ENCODE measurements at regions not wholly inside any gene's neighbourhood (a gene's known extent, or its start where the extent isn't known, plus 50 kb on each side); places are given as distances from the start of the nearest gene placed in this dataset.
"Not testable (repeated sequence)": the region's sequence is repeated elsewhere in the genome, so short reads cannot be mapped to it uniquely, and the experiment has no call there.

DNA sequence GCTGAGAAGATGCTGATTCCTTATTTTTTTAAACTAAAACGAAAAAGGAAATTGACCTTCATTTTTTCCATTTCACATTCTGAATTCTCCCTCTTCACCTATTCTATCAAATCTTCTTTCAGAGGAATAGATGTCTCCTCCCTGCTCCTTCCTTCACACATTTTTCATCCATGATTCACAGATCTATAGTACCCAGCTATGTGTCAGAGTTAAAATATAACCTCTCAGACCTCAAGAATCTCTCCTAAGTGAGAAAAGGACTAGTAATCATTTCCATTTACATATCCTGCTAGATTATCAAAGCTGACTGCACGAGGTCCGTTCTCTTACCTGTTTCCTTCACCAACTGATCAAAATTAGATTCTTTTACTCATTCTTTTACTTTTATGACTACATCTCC lies 1297.6 kb upstream of the ALCAM start:
- DNase-seq: no peak

DNA sequence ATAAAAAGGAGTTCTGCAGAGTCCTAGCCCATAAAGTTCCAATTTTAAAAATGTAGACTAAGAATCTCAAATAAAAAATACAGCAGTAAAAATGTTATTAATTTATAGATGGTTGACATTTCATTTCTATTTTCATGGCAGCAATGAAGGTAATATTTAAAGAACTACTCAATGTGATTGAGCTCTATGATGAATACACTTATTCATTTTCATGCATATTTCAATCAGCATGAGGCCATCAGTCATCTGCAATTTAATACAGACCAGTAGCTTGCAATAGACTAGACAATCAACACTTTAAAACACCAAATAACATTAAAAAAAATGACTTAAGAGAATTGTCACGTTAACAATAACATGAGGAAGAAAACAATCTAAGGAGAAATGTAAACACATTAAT lies 1295.8 kb upstream of the ALCAM start:
- no peak for DNase-seq

DNA sequence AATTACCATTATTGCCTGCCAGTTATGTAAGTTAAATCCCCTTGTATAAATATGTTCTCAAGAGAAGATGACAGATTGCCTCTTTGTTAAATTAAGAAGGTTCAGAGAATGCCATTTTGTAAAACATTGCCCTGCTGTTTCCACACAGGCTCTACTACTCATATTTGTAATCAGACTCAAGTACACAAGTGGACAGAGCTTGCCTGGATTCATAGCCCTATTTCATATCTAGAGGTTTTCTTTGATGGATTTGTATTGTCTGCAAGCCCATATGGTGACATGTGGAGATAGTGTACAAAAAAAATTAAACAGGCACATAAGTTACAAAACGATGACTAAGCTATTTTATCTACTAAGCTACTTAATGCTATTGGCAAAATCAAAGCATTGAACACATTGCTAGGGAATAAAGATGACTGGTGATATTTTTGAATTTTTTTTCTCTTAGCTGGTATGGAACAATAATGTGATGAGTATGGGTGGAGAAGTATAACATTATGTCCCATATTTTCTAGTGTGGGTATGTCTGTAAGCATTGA lies 1286.6 kb upstream of the ALCAM start:
- no peak for DNase-seq

DNA sequence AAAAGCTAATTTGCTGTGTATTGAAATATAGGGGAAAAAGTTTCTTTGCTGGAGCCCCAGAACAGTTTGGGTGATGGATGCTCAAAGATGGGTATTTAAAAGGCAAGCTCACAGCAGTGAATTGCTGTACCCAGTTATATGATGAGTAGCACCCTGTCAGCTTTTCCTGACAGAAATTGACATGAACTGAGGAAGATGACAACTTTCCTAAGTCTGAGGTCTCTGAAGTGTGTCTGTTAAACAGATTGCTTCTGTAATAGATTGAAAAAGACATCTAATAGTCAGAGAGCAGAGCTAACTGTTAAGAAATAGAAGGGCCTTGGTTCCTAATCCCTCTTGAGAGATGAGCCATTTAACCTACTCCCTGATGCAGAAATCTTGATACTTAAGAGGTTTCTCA lies 1278.0 kb upstream of the ALCAM start:
- DNase-seq: no peak

DNA sequence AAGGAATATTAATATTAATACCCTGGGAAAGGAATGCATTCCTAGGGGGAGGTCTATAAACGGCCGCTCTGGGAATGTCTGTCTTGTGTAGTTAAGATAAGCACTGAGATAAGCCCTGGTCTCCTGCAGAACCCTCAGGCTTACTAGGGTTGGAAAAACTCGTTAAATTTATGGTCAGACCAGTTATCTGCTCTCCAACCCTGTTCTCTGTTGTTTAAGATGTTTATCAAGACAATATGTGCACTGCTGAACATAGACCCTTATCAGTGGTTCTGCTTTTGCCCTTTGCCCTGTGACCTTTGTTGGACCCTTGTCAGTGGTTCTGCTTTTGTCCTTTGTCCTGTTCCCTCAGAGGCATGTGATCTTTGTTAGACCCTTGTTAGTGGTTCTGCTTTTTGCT lies 1276.7 kb upstream of the ALCAM start:
- DNase-seq: not testable (repeated sequence)

DNA sequence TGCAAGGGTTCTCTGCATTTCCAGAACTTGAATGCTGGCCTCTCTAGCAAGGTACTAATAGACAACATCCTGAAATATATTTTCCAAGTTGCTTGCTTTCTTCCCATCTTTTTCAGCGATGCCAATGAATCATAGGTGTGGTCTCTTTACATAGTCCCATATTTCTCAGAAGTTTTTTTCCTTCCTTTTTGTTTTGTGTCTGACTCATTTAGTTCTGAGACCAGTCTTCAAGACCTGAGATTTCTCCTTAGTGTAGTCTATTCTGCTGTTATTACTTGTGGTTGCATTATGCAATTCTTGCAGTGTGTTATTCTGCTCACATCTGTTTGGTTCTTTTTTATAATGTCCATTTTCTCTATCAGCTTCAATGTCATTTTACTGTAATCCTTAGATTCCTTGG lies 1265.0 kb upstream of the ALCAM start:
- DNase-seq: no peak

DNA sequence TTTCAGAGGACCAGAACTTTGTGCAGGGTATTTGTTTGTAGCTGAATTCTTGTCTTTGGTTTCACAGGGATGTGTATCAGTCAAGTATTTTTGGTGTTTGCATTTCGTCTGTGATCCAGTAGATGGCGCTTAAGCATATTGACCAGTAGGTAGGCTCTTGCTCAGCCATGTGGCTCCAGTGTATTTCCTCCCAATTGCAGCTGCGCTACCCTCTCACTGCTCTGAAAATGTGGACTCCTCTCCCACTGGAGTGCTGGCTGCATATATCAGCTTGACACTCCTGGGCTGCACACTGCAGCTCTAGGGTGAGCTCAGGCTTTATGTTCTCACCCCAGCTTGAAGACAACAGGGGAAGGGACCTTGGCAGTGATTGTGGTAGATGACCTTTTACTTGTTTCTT lies 1264.3 kb upstream of the ALCAM start:
- peak; percentile 33 for DNase-seq

DNA sequence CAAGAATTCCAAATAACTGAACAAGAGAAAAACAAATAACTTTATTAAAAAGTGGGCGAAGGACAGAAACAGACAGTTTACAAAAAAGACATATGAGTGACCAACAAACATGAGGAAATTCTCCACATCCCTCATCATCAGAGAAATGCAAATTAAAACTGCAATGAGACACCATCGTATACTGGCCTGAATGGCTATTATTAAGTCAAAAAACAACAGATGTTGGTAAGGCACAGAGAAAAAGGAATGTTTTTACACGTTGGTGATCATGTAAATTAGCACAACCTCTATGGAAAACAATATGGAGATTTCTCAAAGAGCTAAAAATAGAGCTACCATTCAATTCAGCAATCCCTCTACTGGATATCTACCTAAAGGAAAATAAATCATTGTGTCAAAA lies 1260.4 kb upstream of the ALCAM start:
- DNase-seq: no peak

DNA sequence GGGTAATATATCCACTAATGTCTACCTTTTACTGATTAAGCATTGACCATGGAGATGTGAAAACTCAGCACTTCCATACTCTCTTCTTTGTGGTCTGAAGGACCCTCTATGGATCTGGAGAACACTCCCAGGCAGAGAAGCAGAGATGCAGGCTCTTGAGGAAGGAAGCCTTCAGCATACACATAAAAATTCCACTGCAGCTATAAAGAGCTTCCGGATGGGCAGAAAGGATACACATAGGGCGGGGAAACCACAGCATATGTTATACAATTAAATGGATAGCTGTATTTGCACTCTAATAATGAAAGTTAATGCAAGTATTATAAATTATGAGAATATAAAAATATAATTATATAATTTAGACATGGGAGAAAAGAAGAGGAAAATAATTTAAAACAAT lies 1258.2 kb upstream of the ALCAM start:
- DNase-seq: no peak

DNA sequence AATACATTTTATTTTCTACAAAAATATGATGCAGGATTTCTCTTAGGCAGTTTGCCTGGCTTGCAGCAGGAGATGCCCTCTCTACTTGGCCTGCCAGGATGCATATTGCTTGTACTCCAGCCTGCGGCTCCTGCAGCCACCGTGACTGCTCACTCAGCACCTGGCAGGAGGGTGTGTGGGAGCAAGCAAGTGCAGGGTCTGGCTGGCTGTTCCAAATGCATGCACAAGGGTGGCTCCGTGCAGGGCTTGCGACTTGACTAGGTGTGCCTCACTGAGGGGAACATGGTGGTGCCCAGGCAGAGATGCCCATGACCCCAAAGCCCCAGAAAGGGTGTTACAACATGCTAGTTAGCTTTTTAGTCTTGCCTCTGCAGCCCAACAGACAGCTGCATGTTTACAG lies 1240.2 kb upstream of the ALCAM start:
- no peak for DNase-seq

DNA sequence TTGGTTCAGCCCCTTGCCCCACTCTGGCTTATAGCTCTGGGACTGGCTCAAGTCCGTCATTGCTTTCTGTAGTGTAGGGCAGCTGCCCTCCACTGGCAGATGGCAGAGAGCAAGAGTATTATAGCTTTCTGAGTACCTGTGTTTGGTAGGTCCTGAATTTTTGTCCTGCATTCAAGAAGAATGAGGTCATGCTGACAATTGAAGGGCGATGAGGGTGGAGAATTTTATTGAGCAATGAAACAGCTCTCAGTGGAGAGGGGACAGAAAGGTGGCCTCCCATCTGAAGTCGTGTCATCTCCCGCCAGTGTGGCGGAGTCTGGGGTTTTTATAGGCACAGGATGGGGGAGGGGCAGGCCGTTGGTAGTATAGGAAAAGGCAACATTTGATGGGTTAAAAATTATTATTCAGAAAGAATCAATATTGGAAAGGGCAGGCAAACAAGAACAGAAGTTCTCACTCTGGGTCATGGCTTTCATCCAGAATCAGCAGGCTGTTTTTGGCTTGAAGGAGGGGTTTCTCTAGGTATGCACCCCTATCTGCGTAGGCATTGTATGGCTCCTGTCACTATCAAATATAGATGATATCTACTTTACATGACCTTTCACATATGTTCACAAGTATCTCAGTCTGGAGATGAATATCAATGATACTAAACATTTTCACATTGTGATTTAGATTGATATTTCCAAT lies 1239.7 kb upstream of the ALCAM start:
- no peak for DNase-seq

DNA sequence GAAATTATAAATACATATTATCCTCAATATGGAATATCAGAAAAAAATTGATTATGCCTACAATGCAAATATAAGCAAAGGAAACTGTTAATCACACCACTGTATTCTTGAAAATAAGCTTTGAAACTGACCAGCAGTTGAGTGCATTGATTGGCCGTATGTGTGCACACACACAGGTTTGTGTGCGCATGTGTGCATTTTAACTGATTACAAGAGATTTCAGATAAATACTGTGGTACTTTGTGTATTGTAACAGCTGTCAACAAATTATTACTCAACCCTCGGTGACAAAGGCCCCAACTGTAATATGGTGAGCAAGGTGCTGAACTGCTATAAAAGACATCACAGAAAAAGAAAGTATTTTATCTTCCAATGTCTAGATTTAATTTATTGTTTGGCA lies 1238.9 kb upstream of the ALCAM start:
- no peak for DNase-seq

DNA sequence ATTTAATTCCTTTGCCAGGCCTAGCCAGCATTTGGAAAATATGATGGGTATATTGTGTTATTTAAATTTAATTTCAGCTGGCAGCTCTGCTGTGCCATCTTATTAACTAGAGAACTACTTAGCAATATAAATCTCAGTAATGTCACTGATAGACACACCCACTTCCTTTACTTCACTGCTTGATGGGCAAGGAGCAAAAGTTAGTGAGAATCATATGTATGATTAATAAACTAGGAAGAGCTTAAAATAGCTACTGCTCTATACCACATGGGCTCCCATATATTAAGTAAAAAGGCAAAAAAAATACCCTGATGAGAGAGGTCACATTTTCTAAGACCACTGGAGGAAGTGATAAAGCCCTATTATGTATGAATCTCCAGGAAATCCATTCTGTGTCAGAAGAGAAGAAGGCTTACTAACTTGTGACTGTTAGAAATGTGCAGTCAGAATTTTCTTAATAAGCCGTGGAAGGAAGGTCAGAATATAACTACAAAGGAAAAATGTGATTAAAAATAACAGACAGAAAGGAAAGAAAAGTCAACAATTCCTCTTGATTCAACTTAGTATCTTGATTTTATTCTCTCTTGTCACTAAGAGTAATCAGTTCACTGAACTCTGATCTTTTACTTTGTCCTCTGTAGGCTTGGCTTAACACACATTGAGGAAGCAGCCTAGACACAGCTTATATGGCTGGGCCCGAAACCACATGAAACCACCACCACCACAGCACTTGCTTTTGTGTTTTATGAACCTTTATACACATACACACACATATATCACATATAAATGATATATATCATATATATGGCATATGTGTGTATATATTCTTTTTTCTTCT lies 1233.9 kb upstream of the ALCAM start:
- no peak for DNase-seq

DNA sequence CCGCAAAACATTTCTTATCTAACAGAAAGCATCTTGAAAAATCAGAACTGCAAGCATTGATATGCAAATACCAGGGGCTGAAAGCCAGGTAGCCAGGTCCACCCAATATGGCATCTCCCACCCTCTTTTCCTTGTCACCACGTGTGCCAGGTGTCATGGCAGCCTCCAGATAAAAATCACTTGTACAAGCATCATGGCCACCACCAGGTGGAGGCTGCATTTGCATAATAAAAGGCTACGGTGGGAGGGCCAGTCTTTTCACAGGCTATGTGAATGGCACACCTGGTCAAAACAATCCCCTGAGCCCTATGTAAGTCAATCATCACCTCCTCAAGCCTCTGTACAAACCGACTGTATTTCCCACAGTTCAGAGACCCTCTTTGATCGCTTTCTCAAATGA lies 1233.1 kb upstream of the ALCAM start:
- no peak for DNase-seq

DNA sequence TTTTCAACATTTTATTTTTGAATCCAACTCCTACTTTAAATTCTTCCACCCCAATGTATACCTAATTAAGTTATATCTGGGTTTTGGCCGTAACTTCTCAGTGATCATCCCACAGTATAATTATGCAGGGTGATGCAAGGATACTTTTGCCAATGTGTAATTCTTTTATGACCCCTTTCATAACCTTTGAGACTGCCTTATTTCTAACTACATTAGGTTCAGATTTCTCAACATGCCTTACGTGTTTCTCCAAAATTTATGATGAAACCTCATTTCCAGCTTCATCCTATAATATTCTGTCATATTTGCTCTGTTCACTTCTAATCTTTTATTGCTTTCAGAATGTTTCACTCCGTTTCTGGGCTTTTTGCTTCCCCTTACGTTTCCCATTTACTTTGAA lies 1229.6 kb upstream of the ALCAM start:
- DNase-seq: no peak

DNA sequence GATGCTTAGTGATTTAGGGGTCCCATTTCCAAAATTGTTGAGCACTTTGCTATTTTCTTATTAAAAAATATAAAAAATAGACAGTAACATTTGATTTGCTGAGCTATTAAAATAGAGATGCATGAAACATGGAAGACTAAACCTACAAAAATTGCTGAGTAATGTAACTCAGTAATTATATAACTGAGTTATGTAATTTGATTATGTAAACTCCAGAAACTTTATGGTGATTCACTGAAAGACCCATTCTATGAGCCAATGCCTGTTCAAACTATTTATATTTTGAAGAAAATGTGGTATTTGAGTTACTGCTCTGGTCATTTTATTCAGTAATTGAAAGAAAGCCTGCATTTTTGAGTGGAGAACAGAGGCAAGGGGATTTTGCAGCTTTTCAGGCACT lies 1221.5 kb upstream of the ALCAM start:
- DNase-seq: no peak

DNA sequence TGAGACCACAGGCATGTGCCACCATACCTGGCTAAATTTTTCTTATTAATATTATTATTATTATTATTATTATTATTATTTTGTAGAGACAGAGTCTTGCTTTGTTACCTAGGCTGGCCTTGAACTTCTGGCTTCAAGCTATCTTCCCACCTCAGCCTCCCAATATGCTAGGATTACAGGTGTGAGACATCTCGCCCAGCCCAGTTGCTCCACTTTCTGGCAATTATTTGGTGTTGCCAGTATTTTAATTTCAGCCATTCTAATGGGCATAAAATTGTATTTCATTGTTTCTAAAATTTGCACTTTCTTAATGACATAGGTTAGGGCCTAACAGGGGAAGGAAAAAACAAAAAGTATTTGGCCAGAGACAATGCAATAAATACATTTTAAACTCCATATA lies 1217.6 kb upstream of the ALCAM start:
- no peak for DNase-seq

DNA sequence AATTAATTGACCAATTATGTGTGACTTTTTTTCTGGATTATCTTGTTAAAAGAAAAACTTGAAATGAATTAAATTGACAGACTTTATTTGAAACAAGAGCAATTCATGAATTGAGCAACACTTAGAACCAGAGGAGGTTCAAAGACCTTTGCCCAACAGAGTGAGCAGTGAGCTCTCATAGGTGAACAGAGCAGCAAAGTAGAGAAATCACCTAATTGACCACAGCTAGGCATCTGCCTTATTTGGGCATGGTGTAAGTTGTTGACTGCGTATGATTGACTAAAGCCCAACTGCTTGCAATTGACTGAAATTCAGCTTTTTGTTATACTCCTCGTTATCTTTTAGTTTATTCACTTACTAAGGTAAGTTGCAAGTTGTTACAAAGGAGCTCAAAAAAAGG lies 1216.0 kb upstream of the ALCAM start:
- DNase-seq: no peak

DNA sequence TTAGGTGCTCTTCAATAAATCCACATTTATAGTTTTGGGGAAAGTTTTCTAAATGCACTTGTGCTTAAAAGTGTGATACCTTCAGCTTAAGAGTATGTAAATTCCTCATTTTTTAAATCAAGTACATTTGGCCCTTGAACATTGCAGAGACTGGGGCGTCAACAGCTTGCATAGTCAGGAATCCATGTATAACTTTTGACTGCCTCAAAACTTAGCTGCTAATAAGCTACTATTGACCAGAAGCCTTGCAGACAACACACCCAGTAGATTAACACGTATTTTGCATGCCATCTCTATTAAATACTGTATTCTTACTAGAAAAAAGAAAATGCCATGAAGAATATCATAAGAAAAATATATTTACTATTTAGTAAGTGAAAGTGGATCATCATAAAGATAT lies 1211.8 kb upstream of the ALCAM start:
- no peak for DNase-seq

DNA sequence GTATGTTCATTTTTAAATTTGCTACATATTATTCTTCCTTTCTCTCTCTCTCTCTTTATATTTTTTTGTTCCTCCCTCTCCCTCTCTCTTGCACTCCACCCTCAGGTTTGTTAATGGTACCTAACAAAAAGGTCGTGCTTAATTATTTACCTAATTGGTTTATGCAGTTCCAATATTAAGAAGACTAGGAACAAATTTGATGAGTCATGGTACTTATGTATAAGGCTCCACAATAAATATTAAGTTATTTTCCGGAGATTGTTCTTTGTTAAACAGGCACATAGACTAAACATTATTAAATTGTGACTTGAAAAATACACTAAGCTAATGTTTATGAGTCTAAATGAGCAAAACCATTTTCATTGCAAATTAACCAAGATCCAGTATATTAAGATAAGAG lies 1200.8 kb upstream of the ALCAM start:
- DNase-seq: no peak

DNA sequence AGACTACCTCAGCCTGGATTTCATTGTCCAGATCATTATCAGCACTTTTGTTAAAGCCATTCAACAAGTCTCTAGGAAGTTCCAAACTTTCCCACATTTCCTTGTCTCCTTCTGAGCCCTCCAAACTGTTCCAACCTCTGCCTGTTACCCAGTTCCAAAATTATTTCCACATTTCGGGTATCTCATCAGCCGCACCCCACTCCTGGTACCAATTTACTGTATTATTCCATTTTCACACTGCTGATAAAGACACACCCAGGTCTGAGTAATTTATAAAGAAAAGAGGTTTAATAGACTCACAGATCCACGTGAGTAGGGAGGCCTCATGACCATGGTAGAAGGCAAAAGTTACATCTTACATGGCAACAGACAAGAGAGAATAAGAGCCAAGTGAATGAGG lies 1198.3 kb upstream of the ALCAM start:
- DNase-seq: no peak

DNA sequence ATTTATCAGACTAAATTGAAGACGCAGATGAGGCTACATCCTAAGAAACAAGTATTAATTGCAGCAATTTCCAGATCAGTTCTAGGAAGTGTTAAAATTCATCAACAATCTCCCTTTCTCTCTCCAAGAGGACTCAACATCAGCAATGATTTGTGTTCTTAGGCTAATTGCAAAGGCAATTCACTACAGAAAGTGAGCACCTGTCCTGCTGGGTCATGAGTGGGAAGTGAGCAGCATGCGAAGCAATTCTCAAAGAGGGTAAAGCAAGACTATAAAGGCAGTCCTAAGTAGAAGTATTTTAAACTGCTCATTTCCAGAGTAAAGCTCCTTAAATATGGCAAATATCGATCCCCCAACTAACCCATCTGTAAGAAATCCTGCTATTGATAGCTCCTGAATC lies 1191.0 kb upstream of the ALCAM start:
- no peak for DNase-seq

DNA sequence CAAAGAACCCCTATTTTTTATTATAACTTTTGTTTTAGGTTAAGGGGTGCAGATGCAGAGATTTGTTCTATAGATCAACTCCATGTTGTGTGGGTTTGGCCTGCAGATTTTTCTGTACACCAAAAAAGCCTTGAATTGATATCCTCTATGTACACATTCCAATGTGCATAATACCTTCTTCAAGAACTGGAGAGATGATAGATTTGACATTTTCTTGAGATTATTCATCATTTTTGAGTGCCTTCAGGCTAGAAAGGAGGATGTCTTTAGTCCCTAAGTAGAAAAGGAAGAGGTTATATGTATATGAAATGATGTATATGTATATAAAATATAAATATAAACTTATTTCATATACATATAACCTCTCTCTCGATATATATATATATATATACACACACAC lies 1190.0 kb upstream of the ALCAM start:
- no peak for DNase-seq

DNA sequence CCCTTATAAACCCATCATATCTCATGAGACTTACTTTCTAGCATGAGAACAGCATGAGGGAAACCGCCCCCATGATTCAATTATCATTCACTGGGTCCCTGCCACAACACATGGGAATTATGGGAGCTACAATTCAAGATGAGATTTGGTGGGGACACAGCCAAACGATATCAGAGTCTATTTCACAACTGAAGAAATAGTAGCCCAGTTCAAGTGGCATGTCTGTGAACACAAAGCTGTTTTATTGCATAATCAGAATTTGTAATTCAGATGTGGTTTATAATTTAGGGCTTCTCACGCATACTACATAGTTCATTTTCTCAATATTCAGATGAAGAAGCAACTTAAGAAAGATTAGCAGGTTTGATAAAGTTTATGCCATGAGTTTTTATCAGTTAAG lies 1188.0 kb upstream of the ALCAM start:
- no peak for DNase-seq

DNA sequence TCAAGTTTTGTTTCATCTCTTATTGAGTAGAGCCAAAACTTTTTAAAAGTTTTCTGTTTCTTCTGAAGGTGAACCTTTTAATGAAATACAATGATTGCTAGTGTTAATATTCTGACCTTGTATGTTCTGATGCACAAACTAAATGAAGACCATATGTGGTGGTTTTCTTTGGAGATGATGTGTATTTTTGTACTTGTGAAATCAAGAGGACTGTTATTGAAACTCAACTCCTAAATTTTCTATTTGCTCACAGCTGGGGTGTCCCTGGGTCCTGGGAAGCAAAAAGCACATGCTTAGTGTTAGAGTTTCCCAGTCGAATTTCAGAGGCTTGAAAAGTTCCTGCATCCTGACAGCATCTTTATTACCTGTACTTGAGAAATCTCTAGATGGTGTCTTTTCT lies 1185.8 kb upstream of the ALCAM start:
- no peak for DNase-seq
